Lower lobe of right lung (tissue), 2 donors: ENCODE measurements at regions not wholly inside any gene's neighbourhood (a gene's known extent, or its start where the extent isn't known, plus 50 kb on each side); places are given as distances from the start of the nearest gene placed in this dataset.

ENCODE experiments used
- ATAC-seq, 2 donors: fragments of 200-7000 bp; cut with Tn5 transposase; one replicate each; pipeline ENCODE4 v1.9.1; 2020 to 2022; ENCODE audit warnings: mild to moderate bottlenecking in 2 of 2, moderate library complexity in 2 of 2
- DNase-seq: peaks from one replicate; pipeline ENCODE4 v3.0.0-alpha.2; 2020
- H3K27ac ChIP-seq: fragments of 200-600 bp; one replicate; pipeline ENCODE4 v1.8.0; 2022
- H3K27me3 ChIP-seq: fragments of 200-600 bp; one replicate; pipeline ENCODE4 v1.8.0; 2022; ENCODE audit warnings: low read depth
- H3K36me3 ChIP-seq: fragments of 200-600 bp; one replicate; pipeline ENCODE4 v1.8.0; 2022; ENCODE audit warnings: mild to moderate bottlenecking
- H3K4me1 ChIP-seq: fragments of 200-600 bp; one replicate; pipeline ENCODE4 v1.8.0; 2022
- H3K4me3 ChIP-seq: fragments of 200-600 bp; one replicate; pipeline ENCODE4 v1.8.0; 2022; ENCODE audit warnings: mild to moderate bottlenecking
- H3K9me3 ChIP-seq: fragments of 200-600 bp; one replicate; pipeline ENCODE4 v1.8.0; 2022
- intact Hi-C: fragments of 100-400 bp; cut with DNase I; formaldehyde crosslinking; loops from one replicate; pipeline ENCODE4 v1.11.0; 2022
- TF ChIP-seq, protein P1 (sequence below): fragments of 200-600 bp; IDR thresholded peaks from one replicate; pipeline ENCODE4 v1.8.0; 2022; ENCODE audit warnings: antibody characterized with exemption, mild to moderate bottlenecking
- donor health status: DM: no; HTN: yes; CAD: no; lungs with severe emphysema.

DNA sequence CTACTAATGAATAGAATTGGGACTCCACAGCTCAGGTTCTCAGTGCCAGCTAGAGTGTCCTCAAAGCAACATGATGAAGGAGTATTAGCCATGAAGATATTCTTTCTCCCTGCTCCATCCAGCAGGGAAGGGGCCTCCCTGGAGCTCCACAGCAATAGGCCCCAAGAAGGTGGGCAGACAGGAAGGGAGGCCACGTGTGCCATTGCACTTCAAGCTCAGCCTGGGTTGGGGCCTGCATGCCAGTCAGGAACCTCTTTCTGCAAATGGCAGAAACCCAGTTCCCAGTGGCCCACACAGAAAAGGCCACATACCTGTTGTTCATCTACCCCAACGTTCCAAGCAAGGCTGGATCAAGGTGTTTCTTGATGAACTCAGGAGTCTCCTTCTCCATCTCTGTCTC is 357.5 kb upstream of the SFSWAP start:
- TF ChIP-seq, protein P1, sequence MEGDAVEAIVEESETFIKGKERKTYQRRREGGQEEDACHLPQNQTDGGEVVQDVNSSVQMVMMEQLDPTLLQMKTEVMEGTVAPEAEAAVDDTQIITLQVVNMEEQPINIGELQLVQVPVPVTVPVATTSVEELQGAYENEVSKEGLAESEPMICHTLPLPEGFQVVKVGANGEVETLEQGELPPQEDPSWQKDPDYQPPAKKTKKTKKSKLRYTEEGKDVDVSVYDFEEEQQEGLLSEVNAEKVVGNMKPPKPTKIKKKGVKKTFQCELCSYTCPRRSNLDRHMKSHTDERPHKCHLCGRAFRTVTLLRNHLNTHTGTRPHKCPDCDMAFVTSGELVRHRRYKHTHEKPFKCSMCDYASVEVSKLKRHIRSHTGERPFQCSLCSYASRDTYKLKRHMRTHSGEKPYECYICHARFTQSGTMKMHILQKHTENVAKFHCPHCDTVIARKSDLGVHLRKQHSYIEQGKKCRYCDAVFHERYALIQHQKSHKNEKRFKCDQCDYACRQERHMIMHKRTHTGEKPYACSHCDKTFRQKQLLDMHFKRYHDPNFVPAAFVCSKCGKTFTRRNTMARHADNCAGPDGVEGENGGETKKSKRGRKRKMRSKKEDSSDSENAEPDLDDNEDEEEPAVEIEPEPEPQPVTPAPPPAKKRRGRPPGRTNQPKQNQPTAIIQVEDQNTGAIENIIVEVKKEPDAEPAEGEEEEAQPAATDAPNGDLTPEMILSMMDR, result no peak
- peaks cover 9% of the 10 kb centered on the region for H3K27me3 ChIP-seq
- H3K27ac ChIP-seq, result no peak overlapping the region
- ATAC-seq (no peak), DNase-seq (no peak)
- no peaks in the 10 kb centered on the region for H3K9me3 ChIP-seq
- no peak overlapping the region for H3K4me3 ChIP-seq
- intact Hi-C loops, result no loop called here
- no peaks in the 10 kb centered on the region for H3K4me1 ChIP-seq
- no peaks in the 10 kb centered on the region for H3K36me3 ChIP-seq

DNA sequence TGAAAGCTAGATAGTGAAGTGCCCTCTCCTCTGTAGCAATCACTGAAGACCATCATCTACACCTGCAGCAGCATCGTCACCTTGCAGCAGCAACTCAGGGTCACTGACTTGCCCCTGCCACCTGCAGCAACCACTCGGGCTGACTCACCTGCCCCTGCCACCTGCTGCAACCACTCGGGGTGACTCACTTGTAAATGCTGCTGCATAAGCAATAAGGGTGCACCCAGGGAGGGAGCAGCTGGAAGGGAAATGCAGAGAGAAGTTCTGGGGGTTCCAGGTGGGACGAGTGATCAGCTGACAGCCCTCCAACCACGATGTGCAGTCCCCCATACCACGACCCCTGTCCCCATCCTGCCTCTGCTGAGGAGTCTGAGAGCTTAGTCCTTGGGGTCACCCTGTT is 357.1 kb upstream of the SFSWAP start:
- TF ChIP-seq, protein P1, result no peak
- Histone ChIP-seq H3K36me3 (no peaks in the 10 kb centered on the region), H3K9me3 (no peaks in the 10 kb centered on the region), H3K4me3 (no peak overlapping the region), H3K27me3 (peaks cover 9% of the 10 kb centered on the region), H3K27ac (no peak overlapping the region), H3K4me1 (no peaks in the 10 kb centered on the region)
- no peak for ATAC-seq
- DNase-seq, result no peak
- intact Hi-C loops, result no loop called here

DNA sequence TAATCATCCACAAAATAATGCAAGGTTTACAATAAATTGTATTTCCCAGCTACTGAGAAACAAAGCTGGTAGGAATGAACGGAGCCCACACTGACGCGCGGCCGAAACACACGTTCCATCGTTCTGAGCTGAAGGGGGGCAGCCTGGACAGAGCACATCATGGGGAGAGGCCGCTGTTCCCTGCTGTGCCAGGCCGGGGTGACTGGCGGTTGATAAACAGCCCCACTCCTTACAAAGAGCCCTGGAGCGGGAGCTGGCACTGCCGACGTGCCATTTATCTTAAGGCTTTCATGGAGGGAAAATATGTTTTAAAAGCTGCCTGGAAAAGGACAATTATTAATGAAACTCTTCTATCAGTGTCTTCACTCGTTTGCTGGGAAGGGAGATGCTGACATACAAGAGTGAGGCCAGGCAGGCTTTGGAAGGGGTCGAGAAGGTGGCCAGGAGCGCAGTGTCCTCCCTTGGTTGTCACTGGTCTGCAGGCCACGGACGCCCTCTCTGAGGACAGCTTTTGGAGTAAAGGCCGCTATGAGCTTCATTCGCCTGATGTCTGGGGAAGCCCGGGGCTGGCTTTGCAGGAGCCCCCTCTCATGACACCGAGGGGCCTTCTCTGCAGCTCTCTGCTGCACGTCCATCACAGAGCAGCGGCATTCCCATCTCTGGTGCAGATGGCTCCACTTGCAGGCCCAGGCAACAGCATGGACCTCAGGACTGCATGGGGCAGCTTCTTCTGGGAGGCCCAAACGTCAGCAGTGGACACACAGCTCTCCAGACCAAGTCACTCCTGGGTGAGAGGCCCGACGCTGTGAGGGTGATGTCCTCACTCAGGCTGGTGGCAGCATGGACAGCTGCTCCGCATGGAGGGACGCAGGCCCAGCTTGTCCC is 355.3 kb upstream of the SFSWAP start:
- Histone ChIP-seq H3K9me3 (no peaks in the 10 kb centered on the region), H3K27ac (no peak overlapping the region), H3K27me3 (peaks cover 9% of the 10 kb centered on the region), H3K4me1 (no peaks in the 10 kb centered on the region), H3K36me3 (no peaks in the 10 kb centered on the region), H3K4me3 (no peak overlapping the region)
- no peak for DNase-seq
- TF ChIP-seq, protein P1, result no peak
- intact Hi-C loops, result no loop called here
- ATAC-seq, result no peak

DNA sequence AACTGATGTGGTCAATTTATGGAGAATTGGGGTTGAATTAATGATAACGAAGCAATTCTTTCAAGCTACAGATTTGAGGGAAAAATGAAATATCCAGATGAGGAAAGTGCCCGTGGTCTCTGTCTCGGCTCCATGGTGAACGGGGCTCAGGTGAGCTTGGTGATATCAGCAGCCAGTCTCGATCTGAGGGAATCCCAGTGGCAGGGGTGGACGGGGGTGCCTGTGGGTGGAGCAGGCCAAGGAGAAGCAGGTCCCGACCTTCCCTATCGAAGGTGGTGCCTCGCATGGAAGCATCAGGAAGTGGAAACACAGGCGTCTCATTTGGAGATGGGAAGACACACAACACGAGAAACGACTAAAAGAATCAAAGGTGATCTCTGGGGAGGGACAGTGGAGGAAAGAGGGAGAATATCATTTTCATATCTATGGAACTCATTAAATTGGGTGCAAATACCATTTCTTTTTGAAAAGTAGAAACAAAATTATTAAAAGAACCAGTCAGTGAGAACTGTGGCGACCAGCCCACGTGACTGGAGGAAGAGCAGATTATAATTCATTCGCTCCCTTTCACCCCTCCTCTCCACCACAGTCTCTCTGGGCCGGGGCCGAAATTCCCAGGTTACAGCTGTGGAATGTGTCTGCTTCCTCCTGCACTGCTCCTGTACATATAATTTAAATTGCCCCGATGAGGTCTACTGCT is 354.3 kb upstream of the SFSWAP start:
- intact Hi-C loops, result no loop called here
- DNase-seq (no peak), ATAC-seq (no peak)
- Histone ChIP-seq H3K4me3 (no peak overlapping the region), H3K4me1 (no peaks in the 10 kb centered on the region), H3K27me3 (peaks cover 2% of the 10 kb centered on the region), H3K27ac (no peak overlapping the region), H3K36me3 (no peaks in the 10 kb centered on the region), H3K9me3 (no peaks in the 10 kb centered on the region)
- TF ChIP-seq, protein P1, result no peak

DNA sequence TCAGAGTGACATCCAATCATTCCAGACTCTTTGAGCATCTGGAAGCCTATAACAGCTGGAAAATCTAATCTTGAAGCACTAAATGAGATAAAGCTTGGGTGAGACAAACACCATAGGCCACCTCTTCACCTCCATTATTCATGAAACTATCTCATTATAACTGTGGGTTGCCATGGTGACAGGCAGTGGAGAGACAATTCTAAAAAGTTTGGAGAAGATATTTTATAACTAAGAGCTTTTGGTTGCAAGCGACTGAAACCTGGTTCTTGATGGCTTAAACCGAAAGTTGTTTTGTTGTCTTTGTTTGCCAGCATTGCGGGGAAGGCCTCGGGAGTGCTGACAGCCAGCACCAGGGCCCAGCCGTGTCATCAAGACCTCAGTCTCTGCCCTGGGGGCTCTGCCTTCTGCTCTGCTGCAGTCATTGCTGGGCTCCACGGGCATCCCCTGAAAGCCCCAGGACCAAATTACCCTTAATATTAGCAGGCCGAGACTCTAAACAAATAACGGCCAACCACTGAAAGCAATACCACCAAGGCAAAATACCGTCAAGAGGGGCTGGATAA is 353.6 kb upstream of the SFSWAP start:
- Histone ChIP-seq H3K4me1 (no peaks in the 10 kb centered on the region), H3K4me3 (no peak overlapping the region), H3K27me3 (no peaks in the 10 kb centered on the region), H3K27ac (no peak overlapping the region), H3K36me3 (no peaks in the 10 kb centered on the region), H3K9me3 (no peaks in the 10 kb centered on the region)
- intact Hi-C loops, result no loop called here
- ATAC-seq, result no peak
- no peak for DNase-seq
- TF ChIP-seq, protein P1, result no peak
